GM21723 (cell line): ENCODE measurements at regions not wholly inside any gene's neighbourhood (a gene's known extent, or its start where the extent isn't known, plus 50 kb on each side); places are given as distances from the start of the nearest gene placed in this dataset.
"Not testable (repeated sequence)": the region's sequence is repeated elsewhere in the genome, so short reads cannot be mapped to it uniquely, and the experiment has no call there.

ENCODE experiments used
- ATAC-seq: cut with Tn5 transposase; IDR thresholded peaks from one replicate; pipeline ENCODE4 v1.9.1; 2021; ENCODE audit warnings: mild to moderate bottlenecking, moderate library complexity; ENCODE audit not compliant: unreplicated experiment

DNA sequence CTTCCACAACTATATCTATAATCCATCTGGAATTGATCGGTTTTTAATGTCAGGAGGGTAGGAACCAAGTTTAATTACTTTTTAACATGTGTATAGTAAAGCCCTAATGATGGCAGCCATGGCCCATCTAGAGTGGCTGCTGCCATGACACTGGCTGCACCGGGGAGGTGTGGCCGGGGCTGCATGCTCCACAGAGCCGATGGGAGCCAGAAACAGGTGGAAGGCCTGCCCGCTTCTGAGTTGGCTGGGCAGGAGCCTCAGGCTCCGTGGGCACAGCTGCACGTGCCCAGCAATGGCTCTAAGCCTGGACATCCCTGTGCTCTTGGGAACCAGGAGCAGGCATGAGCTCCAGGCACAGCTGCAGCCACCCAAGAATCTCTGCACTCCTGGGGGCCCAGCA is 73.0 kb downstream of the GBP6 start:
- no peak for ATAC-seq

DNA sequence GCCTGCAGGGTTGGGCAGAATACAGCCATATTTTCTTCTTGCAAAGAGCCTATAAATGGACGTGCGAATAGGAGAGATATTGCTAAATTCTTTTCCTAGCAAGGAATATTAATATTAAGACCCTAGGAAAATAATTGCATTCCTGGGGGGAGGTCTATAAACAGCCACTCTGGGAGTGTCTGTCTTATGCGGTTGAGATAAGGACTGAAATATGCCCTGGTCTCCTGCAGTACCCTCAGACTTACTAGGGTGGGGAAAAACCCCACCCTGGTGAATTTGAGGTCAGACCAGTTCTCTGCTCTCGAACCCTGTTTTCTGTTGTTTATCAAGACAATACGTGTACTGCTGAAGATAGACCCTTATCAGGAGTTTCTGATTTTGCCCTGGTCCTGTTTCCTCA is 74.4 kb downstream of the GBP6 start:
- ATAC-seq = not testable (repeated sequence)

DNA sequence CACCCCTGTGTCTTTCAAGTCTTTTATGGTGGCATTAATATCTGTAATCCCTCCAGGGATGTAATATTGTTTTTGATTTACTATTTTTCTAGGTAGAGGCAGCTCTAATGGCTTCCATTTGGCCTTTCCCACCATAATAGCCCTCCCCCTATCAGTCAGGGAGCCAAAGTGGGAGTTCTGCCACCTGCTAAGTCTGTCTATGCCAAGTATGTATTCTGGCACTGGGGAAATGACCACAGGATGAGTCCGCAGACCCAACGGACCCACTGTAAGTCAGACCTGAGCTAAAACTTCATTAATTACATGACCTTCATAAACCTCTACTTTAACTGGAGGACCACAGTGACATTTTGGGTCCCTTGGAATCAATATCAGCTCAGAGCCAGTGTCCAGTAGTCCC is 77.1 kb downstream of the GBP6 start:
- ATAC-seq = no peak

DNA sequence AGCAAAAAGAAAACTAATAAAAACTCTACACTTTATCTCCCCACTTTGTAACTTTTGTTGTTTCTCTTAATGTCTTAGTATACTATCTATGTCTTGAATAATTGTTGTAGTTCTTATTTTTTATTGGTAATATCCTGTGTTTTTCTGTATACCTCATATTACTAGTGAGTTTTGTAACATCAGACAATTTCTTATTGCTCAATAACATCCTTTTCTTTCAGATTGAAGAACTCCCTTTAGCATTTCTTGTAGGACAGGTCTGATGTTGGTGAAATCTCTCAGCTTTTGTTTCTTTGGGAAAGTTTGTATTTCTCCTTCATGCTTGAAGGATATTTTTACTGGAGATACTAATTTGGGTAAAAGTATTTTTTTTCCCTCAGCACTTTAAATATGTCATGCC is 79.8 kb upstream of the LRRC8B start:
- no peak for ATAC-seq

DNA sequence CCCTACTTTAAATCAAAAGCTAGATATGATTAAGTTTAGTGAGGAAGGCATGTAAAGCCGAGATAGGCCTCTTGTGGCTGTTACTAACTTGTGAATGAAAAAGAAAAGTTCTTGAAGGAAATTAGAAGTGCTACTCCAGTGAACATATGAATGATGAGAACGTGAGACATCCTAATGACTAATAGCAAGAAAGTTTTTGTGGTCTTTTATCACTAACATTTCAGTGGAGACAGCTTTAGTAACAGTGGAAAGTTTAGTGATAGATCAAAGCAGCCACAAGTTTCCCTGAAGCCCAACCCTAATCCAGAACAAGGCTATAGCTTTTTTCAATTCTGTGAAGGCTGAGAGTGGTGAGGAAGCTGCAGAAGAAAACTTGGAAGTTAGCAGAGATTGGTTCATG is 73.6 kb upstream of the LRRC8B start:
- peak; percentile 68 for ATAC-seq

DNA sequence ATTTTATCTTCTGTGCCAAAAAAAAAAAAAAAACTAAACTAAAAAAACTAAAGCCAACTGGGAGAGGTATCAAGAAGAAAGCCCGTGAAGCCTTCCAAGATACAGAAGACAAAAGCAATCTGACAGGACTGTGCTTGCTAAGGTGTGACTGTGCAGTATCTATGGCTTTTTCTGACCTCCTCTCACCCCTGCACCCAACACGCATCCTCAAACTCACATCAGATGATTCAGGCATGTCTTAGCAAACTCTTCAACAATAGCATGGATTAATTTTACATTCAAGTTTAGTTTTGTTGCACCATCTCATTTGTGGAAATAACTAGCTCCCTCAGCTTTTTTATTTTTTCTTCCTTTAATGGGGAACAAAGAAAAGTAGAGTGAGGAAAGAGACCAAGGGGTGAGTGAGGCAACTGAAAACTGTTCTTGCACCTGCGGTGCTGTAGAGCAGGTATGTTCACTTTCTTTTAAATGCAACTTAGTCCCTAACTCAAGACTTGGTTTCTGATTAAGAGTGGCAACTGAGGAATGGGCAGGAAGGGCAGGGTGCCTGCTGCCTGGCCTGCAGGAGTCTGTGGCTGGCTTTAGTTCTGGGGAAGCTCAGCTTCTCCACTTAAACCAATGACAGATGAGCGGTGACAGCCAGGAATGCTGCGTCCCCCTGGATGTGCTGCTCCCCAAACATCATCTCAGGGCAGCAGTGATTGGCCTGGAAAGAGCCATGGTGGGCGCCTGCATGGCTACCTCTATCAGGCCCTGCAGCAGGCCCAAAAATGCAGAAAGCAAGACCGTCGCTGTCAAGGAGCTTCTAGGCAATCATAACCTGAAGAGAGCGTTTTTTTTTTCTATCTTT is 71.3 kb upstream of the LRRC8B start:
- no peak for ATAC-seq

DNA sequence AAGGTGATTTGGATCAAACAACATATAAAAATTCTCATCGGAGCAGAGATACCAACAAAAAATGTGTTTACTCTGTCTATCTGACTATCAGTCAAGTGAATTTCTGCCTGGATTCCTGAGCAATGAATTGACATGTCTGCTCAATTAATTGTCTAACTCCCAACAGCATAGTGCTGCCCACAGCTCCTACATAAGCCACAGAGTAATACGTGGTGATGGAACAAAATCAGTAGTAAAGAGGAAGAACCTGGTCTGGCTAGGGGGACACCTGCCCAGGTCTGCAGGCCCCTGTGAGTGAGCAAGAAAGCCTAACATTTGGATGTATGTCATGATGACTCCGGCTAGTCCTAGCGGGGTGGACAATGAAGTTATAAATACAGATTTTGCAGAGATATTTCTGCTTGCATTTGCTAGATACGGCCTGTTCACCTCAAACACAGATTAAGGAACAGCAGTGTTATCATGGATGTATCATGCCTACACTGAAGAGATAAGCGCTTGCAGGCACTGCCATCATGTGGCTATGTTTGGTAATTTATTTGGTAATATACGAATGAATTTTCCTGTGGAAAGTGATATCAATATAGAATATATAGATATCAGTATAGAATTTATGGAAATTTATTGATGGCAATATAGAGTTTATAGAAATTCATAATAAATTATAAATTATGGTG is 69.6 kb upstream of the LRRC8B start:
- ATAC-seq = no peak

DNA sequence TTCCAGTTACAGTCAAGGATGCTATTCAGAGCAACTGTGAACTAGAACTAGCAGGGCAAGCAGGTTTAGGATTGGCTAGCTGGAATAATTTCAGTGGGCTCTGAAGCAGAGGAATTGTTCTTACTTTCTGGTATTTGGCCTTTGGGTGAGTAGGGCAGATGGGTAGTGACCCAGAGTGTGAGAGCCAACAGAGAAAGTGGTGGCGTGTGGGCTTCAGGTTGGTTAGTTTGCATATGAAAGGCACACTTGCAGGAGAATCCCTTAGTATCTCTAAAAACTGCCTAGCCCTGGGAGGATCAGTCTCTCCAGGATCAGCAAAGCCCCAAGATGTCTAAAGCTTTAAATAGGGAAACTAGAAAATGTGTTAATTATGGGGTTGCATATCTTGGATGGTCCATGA is 67.6 kb upstream of the LRRC8B start:
- no peak for ATAC-seq

DNA sequence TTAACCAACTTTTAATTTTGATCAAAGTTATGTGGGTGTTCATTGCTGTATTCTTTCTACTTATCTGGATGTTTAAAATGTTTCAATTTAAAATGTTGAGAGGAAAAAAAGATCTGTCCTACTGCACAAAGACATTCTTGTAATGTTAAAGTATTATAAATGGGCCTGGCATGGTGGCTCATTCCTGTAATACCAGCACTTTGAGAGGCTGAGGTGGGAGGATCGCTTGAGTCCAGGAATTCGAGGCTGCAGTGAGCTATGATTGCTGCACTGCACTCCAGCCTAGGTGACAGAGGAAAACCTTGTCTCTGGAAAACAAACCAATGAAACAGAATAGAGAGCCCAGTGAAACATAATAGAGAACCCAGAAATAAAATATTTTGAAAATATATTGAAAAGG is 65.5 kb upstream of the LRRC8B start:
- no peak for ATAC-seq

DNA sequence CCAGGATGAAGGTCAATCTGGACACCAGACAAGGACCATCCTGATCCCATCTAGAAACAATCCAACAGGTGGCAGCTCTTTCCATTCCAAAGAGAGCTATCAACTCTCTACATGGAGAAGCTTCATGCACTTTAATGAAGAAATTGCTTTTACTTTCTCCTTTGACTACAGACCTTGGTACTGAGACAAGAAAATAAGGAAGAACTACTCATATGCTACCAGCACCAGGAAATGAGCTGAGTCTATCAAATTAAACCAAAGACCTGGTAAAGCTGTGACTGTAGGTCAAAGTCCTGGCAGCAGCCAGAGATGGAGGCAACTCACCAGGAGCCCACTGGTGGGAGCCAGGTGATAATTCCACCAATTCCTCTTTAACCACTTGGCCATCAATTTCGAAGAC is 64.3 kb upstream of the LRRC8B start:
- no peak for ATAC-seq

DNA sequence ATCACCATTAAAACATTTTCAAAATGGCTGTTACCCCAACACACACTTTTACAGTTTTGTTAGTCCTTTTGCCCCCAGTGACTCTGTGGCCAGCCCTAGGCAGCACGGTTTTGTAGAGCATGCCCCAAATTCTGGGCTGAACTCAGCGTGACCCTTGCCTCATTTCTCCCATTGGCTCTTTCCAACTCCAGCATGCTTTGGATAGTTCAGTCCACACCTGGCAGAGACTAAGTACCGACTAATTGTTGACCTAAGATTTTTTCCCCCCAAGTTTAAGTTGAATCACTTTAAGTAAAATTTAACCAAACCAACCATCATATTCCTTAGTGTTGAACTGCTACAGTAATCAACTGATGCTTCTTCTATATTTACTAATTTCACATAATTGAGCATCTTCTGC is 62.4 kb upstream of the LRRC8B start:
- ATAC-seq = no peak

DNA sequence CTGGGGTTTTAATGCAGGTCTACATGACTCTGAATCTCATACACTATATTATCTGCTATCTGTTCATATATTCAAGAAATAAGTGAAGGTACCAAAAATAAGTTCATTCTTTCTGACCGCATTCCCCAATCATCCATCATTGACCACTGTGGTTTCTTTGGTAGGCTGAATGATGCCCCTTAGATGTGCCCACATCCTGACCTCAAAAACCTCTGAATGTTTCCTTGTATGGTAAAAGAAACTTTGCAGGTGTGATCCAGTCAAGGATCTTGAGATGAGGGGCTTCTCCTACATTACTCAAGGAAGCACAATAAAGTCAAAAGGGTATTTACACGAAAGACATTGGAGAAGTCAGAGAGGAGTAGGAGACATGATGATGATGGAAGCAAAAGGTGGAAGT is 60.6 kb upstream of the LRRC8B start:
- ATAC-seq = no peak

DNA sequence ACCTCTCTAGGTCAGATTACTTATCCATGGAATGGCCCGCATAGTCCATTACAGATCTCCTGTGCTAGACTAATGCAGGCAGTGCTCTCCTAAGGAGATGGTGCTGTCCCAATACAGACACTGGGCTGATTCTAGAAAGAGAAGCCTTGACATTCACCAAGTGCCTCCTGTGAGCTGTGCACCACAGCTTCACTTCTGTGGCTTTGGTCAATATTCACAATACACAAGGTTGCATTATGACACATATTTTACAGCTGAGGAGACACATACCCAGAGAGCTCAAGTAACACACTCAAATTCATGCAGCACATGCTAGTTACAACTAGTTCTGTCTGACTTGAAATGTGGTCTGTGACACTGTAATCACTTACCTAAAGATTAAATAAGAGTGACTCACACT is 59.4 kb upstream of the LRRC8B start:
- no peak for ATAC-seq

DNA sequence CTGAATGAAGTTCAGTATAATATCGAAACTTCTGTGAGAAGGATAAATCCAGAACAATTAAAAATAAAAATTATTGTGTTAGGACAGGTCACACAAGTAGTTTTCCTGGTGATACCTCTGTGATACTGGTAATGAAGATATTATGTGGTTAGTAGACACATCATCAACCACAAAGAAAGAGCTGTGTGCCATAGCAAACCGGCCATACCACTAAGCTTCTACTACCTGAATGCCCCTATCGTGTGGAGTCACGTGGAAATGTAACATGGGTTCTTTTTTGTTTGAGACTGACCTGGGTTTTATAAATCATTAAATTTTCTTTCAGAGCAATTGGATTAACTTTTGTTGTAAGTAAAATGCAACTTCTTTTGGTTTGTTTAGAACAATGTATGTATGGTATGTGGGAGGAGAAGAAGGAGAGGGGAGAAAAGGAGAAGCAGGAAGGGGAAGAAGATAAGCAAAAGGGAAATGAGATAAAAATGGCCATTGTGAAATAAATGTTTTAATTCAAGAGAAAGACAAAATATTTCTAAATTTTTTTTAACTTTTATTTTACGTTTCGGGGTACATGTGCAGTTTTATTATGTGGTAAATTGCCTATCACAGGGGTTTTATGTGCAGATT is 58.2 kb upstream of the LRRC8B start:
- no peak for ATAC-seq

DNA sequence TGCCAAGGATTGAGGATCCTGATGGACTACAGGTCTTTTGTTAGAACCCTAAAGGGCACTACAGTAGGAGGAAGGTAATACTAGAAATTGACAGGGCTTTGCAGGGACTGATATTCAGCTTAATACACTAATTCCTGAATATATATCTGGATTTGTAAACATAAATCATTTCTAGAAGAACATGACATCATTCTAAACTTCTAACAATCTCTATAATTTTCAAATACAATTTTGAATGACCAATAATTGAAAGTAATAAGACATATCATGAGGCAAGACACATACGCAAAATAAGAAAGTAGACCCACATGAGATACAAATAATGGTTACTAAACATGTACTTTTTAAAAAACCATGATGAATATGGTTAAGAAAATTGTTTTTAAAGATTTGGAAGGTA is 52.4 kb upstream of the LRRC8B start:
- no peak for ATAC-seq

DNA sequence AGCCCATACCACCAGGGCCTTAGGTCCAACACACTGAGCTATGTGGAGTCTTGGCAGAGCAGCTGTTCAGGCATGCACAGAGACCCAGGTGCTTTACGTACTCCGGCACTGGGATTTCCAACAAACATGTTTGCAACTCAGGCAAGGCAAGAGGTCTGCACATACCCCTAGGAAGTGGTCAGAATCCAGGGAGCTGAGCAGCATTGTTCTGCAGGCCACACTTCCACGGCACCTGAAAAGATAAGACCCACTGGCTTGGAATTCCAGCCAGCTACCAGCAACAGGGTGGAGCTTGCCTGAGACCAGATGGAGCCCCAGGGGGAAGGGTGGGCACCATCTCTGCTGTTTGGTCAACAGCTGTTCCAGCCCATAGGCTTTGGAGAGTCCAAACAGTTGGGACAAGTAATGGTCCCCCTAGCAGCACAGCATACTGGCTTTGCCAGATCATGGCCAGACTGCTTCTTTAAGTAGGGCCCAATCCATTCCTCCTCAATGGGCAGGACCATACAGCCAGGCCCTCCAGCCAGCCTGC is 51.7 kb upstream of the LRRC8B start:
- no peak for ATAC-seq
